ENCODE measurements at regions not wholly inside any gene's neighbourhood (a gene's known extent, or its start where the extent isn't known, plus 50 kb on each side); places are given as distances from the start of the nearest gene placed in this dataset.

DNA sequence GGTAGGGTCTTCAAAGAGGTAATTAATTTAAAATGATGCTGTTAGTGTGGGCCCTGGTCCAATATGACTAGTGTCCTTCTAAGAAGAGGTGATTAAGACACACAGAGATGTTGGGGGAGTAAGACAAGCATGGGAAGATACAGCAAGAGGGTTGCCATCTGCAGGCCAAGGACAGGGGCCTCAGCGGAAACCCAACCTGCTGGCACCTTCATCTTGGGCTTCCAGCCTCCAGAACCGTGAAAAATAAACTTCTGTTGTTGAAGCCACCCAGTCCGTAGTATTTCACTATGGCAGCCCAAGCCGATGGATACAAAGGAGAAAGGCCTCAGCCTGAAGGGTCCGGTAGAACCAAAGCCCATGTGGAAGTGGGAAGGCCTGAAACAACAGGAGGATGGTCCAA is 161.7 kb upstream of the UBE2E1 start:
- Histone ChIP-seq H4K20me1 (no peaks in the 10 kb centered on the region), H3K4me3 (no peak overlapping the region), H3K4me2 (no peak overlapping the region), H3K9ac (no peak overlapping the region), H3K9me3 (no peaks in the 10 kb centered on the region), H3K4me1 (peaks cover 7% of the 10 kb centered on the region; the same call in 1 of the 2 replicates), H3K27me3 (0 out of 2 replicates have a peak, but pooled peaks cover 4% of the 10 kb centered on the region), H3K36me3 (no peaks in the 10 kb centered on the region), H3K27ac (no peak overlapping the region)
- TF ChIP-seq Cebpa-rat (IDR thresholded peaks at IDR 0.05), result no peak

DNA sequence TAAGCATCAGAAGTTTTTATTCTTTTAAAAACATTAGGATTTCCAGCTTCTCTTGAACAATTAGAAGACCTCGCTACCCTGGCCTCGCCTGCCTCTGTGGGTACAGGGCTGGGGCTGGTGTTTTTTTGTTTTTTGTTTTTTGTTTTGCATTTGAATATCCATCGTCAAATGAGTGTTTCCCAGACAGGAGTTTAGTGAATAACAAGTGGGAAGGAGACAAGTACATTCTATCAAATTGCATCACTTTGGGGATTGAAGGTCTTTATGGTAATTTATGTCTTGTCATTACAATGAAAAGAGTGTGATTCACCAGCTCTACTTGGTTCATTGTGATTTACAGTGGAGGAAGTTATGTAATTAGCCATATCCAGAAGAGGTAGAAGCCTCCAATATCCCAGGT is 161.1 kb upstream of the UBE2E1 start:
- H3K4me3 ChIP-seq, result no peak overlapping the region
- H3K9me3 ChIP-seq, result no peaks in the 10 kb centered on the region
- H3K9ac ChIP-seq, result no peak overlapping the region
- no peaks in the 10 kb centered on the region for H4K20me1 ChIP-seq
- H3K4me1 ChIP-seq, result peaks cover 12% of the 10 kb centered on the region; the same call in 1 of the 2 replicates
- no peak for TF ChIP-seq Cebpa-rat (IDR thresholded peaks at IDR 0.05)
- no peak overlapping the region for H3K4me2 ChIP-seq
- H3K27ac ChIP-seq, result no peak overlapping the region
- H3K36me3 ChIP-seq, result no peaks in the 10 kb centered on the region
- 0 out of 2 replicates have a peak, but pooled peaks cover 4% of the 10 kb centered on the region for H3K27me3 ChIP-seq

DNA sequence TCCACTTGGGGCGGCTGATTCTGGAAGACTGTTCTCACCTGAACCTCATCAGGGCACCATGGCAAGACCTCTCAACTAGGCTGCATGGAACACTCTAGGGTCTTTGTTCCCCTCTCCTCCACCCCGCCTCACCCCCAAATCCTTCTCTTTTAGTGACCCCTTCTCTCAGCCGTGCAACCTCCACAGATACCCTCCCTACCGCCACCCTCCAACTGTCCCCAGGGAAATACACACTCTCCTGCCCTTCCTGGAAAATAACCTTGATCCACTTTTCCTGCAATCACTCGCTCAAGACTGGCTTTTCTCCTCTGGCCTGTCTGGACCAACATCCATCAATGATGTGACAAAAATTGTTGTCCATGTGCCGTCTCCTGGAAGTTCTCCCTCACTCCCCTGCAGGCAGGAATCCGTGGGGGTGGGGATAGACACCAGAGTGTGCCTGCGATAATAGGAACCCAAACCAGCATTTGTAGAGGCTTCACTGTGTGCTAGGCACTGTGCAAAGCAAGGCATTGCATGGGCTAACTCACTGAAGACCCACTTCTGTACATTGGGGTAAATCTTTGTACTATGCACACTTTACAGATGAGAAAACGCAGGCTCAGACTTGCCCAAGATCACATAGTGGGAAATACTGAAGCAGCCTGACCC is 160.1 kb upstream of the UBE2E1 start:
- H3K27ac ChIP-seq, result no peak overlapping the region
- H3K9me3 ChIP-seq, result no peaks in the 10 kb centered on the region
- H3K4me2 ChIP-seq, result no peak overlapping the region
- H3K9ac ChIP-seq, result no peak overlapping the region
- no peaks in the 10 kb centered on the region for H4K20me1 ChIP-seq
- H3K4me3 ChIP-seq, result no peak overlapping the region
- no peak for TF ChIP-seq Cebpa-rat (IDR thresholded peaks at IDR 0.05)
- H3K4me1 ChIP-seq, result peaks cover 18% of the 10 kb centered on the region
- no peaks in the 10 kb centered on the region for H3K36me3 ChIP-seq
- H3K27me3 ChIP-seq, result 0 out of 2 replicates have a peak, but pooled peaks cover 4% of the 10 kb centered on the region

- Histone ChIP-seq H3K27me3 (0 out of 2 replicates have a peak, but pooled peaks cover 4% of the 10 kb centered on the region), H3K4me3 (no peak overlapping the region), H3K4me1 (peaks cover 23% of the 10 kb centered on the region), H3K9me3 (no peaks in the 10 kb centered on the region), H3K27ac (no peak overlapping the region), H3K36me3 (no peaks in the 10 kb centered on the region), H4K20me1 (no peaks in the 10 kb centered on the region), H3K9ac (no peak overlapping the region), H3K4me2 (no peak overlapping the region)
- TF ChIP-seq Cebpa-rat (IDR thresholded peaks at IDR 0.05), result no peak
Measured at GRCh38 chr3:23646184-23646920, 159.4 kb upstream of the UBE2E1 start.

- Histone ChIP-seq H3K4me2 (no peak overlapping the region), H4K20me1 (no peaks in the 10 kb centered on the region), H3K9ac (no peak overlapping the region), H3K36me3 (no peaks in the 10 kb centered on the region), H3K4me3 (no peak overlapping the region), H3K9me3 (no peaks in the 10 kb centered on the region), H3K27me3 (0 out of 2 replicates have a peak, but pooled peaks cover 4% of the 10 kb centered on the region), H3K27ac (no peak overlapping the region), H3K4me1 (peaks cover 23% of the 10 kb centered on the region)
- TF ChIP-seq Cebpa-rat (IDR thresholded peaks at IDR 0.05), result no peak
Measured at GRCh38 chr3:23647706-23648258, 158.0 kb upstream of the UBE2E1 start.

GRCh38 chr3:23648326-23648995 is 157.3 kb upstream of the UBE2E1 start:
- H3K4me2 ChIP-seq, result no peak overlapping the region

GRCh38 chr3:23648996-23649395 is 156.8 kb upstream of the UBE2E1 start:
- peaks cover 32% of the 10 kb centered on the region for H3K4me1 ChIP-seq
- TF ChIP-seq Cebpa-rat (IDR thresholded peaks at IDR 0.05), result no peak

More at GRCh38 chr3:23648326-23648995, 157.3 kb upstream of the UBE2E1 start:
- TF ChIP-seq Cebpa-rat (IDR thresholded peaks at IDR 0.05), result no peak
- Histone ChIP-seq H3K36me3 (no peaks in the 10 kb centered on the region), H3K27ac (no peak overlapping the region), H3K4me3 (no peak overlapping the region), H3K27me3 (0 out of 2 replicates have a peak, but pooled peaks cover 4% of the 10 kb centered on the region), H3K9ac (no peak overlapping the region), H3K9me3 (no peaks in the 10 kb centered on the region), H4K20me1 (no peaks in the 10 kb centered on the region), H3K4me1 (peaks cover 26% of the 10 kb centered on the region)

GRCh38 chr3:23649448-23649847 is 156.3 kb upstream of the UBE2E1 start:
- TF ChIP-seq Cebpa-rat (IDR thresholded peaks at IDR 0.05), result no peak
- H3K4me1 ChIP-seq, result peaks cover 36% of the 10 kb centered on the region
- H3K4me3 ChIP-seq, result no peak overlapping the region
- H3K4me2 ChIP-seq, result no peak overlapping the region
- H3K27ac ChIP-seq, result no peak overlapping the region
- no peaks in the 10 kb centered on the region for H3K36me3 ChIP-seq
- 0 out of 2 replicates have a peak, but pooled peaks cover 4% of the 10 kb centered on the region for H3K27me3 ChIP-seq
- H4K20me1 ChIP-seq, result no peaks in the 10 kb centered on the region
- no peak overlapping the region for H3K9ac ChIP-seq
- H3K9me3 ChIP-seq, result no peaks in the 10 kb centered on the region

More at GRCh38 chr3:23648996-23649395, 156.8 kb upstream of the UBE2E1 start:
- no peak overlapping the region for H3K4me3 ChIP-seq
- H3K4me2 ChIP-seq, result no peak overlapping the region
- H3K9ac ChIP-seq, result no peak overlapping the region
- H3K36me3 ChIP-seq, result no peaks in the 10 kb centered on the region
- H3K27ac ChIP-seq, result no peak overlapping the region
- H3K27me3 ChIP-seq, result 0 out of 2 replicates have a peak, but pooled peaks cover 4% of the 10 kb centered on the region
- H3K9me3 ChIP-seq, result no peaks in the 10 kb centered on the region
- H4K20me1 ChIP-seq, result no peaks in the 10 kb centered on the region

DNA sequence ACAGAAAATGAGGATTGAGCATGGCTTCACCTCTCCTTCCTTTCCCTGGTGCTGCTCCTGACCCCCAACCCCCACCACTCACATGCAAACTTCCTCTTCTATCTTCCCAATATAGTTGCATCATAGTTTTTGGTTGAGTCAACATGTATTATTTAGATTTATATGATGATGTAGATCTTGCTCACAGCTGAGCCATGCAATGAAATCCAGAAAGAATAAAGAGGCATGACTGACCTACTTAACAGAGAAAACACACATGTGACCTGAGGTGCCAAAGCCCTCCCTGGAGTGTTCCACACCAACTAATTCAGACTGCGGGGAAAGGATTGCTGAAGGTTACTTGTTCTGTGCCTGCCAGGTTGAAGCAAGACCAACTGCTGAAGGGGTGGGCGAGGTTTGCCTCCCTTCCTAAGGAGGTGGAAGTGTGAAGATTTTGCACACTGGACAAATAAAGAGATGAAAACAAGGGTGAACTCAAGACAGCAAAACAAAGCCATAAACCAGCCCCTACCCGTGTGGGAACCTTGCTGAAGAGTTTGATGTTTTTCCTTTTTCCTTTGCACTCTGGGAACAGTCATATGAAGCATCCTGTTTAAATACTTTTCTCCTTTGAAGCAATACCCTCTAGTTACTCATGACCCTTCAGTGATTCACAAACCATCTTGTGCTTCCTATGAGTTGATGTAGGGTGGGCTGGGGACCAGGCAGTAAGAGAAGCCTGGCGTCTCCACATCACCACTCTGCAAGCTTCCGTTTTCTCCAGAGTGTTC is 155.2 kb upstream of the UBE2E1 start:
- Histone ChIP-seq H3K9ac (no peak overlapping the region), H3K27me3 (0 out of 2 replicates have a peak, but pooled peaks cover 4% of the 10 kb centered on the region), H3K4me2 (peak overlapping the region; percentile 15), H3K4me1 (peaks cover 42% of the 10 kb centered on the region), H3K36me3 (no peaks in the 10 kb centered on the region), H3K4me3 (no peak overlapping the region), H3K27ac (no peak overlapping the region), H3K9me3 (peaks cover 6% of the 10 kb centered on the region), H4K20me1 (no peaks in the 10 kb centered on the region)
- TF ChIP-seq Cebpa-rat (IDR thresholded peaks at IDR 0.05), result no peak

Data from BLaER1 (cell line).